ENCODE measurements at regions not wholly inside any gene's neighbourhood (a gene's known extent, or its start where the extent isn't known, plus 50 kb on each side); places are given as distances from the start of the nearest gene placed in this dataset.

DNA sequence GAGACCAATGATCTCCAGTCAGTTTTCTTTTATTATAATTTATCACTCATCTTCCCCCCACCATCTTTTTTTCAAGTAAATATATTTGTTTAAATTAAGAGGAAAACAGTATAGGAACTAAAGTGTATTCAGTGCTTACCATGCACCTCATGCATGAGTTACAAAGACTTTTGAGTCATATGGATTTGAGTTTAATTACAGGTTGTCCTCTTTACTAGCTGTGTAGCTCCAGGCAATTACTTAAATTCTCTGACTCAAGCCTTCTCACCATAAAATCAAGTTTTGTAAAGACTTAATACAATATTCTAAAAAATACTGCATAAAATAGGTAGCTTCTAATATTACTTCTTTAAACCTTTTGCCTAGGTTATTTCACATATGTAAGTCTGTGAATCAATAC, 251.3 kb downstream of the SLC16A7 start:
- Histone ChIP-seq H3K4me1 (replicated peaks in 1 of 2) (no peaks in the 10 kb centered on the region), H3K9me3 (replicated peaks in 1 of 3) (no peaks in the 10 kb centered on the region), H3K4me3 (no peak overlapping the region), H3K36me3 (replicated peaks in 1 of 2) (no peaks in the 10 kb centered on the region), H3K27ac (no peak overlapping the region), H3K27me3 (no peaks in the 10 kb centered on the region)
- intact Hi-C loops (cut with DNase I): no loop called here
- DNase-seq: no peak
- TF ChIP-seq POLR2A (IDR thresholded peaks at IDR 0.05): no peak
- TF ChIP-seq CTCF (IDR thresholded peaks at IDR 0.05): no peak

DNA sequence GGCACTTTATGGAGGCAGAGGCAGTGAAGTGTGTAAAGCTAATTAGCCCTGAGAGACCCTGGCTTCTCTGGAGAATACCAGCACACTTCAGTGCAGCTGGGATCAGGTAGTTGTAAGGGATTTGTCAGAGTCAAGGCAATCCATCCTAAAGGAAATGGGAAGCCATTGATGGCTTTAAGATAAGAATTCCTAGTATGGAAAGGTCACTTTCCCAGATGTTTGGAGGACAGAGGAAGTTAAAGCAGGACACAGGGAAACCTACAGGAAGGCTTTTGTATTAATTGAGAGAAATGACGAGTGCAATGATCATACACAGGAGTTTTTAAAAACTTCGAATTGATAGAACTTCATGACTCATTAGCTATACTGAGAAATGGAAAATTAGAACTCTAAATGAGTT, 254.4 kb downstream of the SLC16A7 start:
- no peaks in the 10 kb centered on the region for H3K4me1 ChIP-seq (replicated peaks in 1 of 2)
- intact Hi-C loops (cut with DNase I): no loop called here
- H3K36me3 ChIP-seq (replicated peaks in 1 of 2): no peaks in the 10 kb centered on the region
- H3K27me3 ChIP-seq: no peaks in the 10 kb centered on the region
- WGBS, 4 donors: 69 to 87% (median 74%) methylated on average over 2 of the region's 2 CpGs
- H3K9me3 ChIP-seq (replicated peaks in 1 of 3): no peaks in the 10 kb centered on the region
- no peak overlapping the region for H3K4me3 ChIP-seq
- TF ChIP-seq CTCF (IDR thresholded peaks at IDR 0.05): no peak
- TF ChIP-seq POLR2A (IDR thresholded peaks at IDR 0.05): no peak
- no peak for DNase-seq
- no peak overlapping the region for H3K27ac ChIP-seq

DNA sequence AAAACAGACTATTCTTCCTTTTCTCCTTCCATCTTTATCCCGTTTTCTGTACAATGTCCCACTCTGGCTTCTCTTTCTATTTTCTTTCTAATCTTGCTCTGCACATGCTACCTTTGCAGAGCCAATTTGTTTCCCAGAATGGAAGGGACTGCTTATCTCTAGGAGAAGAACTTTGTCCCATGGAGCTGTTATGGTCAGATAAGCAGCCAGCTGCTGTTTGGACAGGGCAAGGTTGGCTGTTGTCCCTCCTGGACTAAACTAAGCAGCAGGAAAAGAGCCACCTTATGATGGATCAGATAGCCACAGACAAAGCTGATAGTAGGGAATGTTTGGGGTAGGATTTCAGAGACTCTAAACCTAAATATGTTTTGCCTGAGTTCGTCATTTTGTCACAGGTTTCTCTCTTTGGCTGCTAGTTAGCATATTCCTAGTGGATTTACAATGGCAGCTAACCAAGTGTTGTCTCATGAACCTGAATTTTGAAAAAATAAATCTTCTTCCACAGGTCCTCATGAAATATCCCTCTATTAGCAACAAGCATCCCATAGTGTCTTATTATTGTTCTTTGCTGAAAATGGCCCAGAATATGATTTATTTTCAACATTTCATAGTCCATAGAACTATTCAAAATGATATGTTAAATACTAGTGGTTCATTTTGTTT, 262.8 kb downstream of the SLC16A7 start:
- H3K9me3 ChIP-seq (replicated peaks in 1 of 3): no peaks in the 10 kb centered on the region
- DNase-seq: no peak
- H3K4me1 ChIP-seq (replicated peaks in 1 of 2): no peaks in the 10 kb centered on the region
- intact Hi-C loops (cut with DNase I): no loop called here
- WGBS, 4 donors: 63 to 73% (median 67%) methylated on average over 2 of the region's 2 CpGs
- H3K27me3 ChIP-seq: no peaks in the 10 kb centered on the region
- no peak for TF ChIP-seq CTCF (IDR thresholded peaks at IDR 0.05)
- TF ChIP-seq POLR2A (IDR thresholded peaks at IDR 0.05): no peak
- H3K4me3 ChIP-seq: no peak overlapping the region
- H3K36me3 ChIP-seq (replicated peaks in 1 of 2): no peaks in the 10 kb centered on the region
- no peak overlapping the region for H3K27ac ChIP-seq

DNA sequence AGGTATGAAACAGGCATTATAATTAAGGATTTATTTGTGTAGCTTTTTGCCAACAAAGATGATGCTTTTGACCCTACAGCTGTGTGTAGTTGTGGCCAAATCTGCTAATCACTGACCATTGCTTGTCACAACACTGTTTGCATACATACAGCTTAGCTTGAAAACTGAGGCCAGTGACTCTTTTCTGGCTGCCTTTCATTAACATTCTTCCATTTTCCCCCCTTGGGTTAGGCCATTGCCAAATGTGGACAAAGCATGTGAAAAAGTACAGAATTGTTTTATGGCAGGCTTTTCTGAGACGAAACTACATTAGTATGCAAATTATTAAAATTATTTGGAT, 263.3 kb downstream of the SLC16A7 start:
- no peaks in the 10 kb centered on the region for H3K27me3 ChIP-seq

More for the DNA sequence above, 263.3 kb downstream of the SLC16A7 start:
- DNase-seq: no peak
- H3K4me3 ChIP-seq: no peak overlapping the region
- no peak overlapping the region for H3K27ac ChIP-seq
- H3K9me3 ChIP-seq (replicated peaks in 1 of 3): no peaks in the 10 kb centered on the region
- intact Hi-C loops (cut with DNase I): no loop called here
- WGBS, 4 donors: 50 to 95% (median 73%) methylated on average over 1 of the region's 1 CpG
- H3K36me3 ChIP-seq (replicated peaks in 1 of 2): no peaks in the 10 kb centered on the region
- H3K4me1 ChIP-seq (replicated peaks in 1 of 2): no peaks in the 10 kb centered on the region
- TF ChIP-seq CTCF (IDR thresholded peaks at IDR 0.05): no peak

All from adrenal gland (tissue), 9 donors.